ENCODE measurements at regions not wholly inside any gene's neighbourhood (a gene's known extent, or its start where the extent isn't known, plus 50 kb on each side); places are given as distances from the start of the nearest gene placed in this dataset.

DNA sequence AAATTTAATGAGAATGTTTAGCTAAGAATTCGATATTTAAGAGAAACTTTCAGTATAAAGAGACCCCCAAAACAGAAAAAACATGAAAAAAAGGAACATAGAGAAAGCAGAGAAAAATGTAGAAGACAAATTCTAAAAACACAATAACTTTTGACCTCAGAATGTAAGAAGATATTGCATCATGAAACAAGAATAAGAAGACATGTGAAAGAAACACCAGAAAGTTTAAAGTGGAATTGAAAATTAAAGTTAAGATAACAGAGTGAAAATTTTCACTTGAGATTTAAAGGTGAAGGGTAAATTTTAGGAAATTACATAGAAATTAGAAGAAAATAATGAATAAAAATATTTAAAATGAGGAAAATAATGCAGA is 78.2 kb upstream of the FAM3C start:
- TF ChIP-seq, protein P1, sequence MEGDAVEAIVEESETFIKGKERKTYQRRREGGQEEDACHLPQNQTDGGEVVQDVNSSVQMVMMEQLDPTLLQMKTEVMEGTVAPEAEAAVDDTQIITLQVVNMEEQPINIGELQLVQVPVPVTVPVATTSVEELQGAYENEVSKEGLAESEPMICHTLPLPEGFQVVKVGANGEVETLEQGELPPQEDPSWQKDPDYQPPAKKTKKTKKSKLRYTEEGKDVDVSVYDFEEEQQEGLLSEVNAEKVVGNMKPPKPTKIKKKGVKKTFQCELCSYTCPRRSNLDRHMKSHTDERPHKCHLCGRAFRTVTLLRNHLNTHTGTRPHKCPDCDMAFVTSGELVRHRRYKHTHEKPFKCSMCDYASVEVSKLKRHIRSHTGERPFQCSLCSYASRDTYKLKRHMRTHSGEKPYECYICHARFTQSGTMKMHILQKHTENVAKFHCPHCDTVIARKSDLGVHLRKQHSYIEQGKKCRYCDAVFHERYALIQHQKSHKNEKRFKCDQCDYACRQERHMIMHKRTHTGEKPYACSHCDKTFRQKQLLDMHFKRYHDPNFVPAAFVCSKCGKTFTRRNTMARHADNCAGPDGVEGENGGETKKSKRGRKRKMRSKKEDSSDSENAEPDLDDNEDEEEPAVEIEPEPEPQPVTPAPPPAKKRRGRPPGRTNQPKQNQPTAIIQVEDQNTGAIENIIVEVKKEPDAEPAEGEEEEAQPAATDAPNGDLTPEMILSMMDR (IDR thresholded peaks at IDR 0.05; ENCODE audit: extremely low read depth in 1 of 2, insufficient read depth in 1 of 2, low read depth in 1 of 2, low read length in 2 of 2) = no peak
- TF ChIP-seq EZH2 (IDR thresholded peaks at IDR 0.05; ENCODE audit: borderline replicate concordance, low read depth, low read length, severe bottlenecking) (no peak), POLR2AphosphoS5 (IDR thresholded peaks at IDR 0.05; ENCODE audit: insufficient read depth, low read depth, low read length) (no peak), POLR2A (IDR thresholded peaks at IDR 0.05; ENCODE audit: low read depth, low read length) (no peak), JUN (IDR thresholded peaks at IDR 0.05; ENCODE audit: borderline replicate concordance, insufficient read depth, insufficient read length, low read depth) (no peak), MYC (IDR thresholded peaks at IDR 0.05; ENCODE audit: low read depth, low read length) (no peak), FOS (IDR thresholded peaks at IDR 0.05; ENCODE audit: borderline replicate concordance, insufficient read depth, low read length) (no peak), GATA2 (IDR thresholded peaks at IDR 0.05; ENCODE audit: insufficient read depth, insufficient read length, low read depth, low read length) (no peak)
- TF ChIP-seq, protein P2, sequence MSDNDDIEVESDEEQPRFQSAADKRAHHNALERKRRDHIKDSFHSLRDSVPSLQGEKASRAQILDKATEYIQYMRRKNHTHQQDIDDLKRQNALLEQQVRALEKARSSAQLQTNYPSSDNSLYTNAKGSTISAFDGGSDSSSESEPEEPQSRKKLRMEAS (IDR thresholded peaks at IDR 0.05; ENCODE audit: insufficient read depth, insufficient read length) = no peak
